A549 (cell line): ENCODE measurements at regions not wholly inside any gene's neighbourhood (a gene's known extent, or its start where the extent isn't known, plus 50 kb on each side); places are given as distances from the start of the nearest gene placed in this dataset.

ENCODE experiments used
- ATAC-seq, 2 experiments: fragments of 200-7000 bp in 1 of 2; fragments of >200 bp in 1 of 2; cut with Nextera tagmentation in 1 of 2; cut with Tn5 transposase in 1 of 2; 3 replicates each; pipeline versions ENCODE4 v1.8.0 to v1.9.1; 2018 to 2020; ENCODE audit warnings: mild to moderate bottlenecking in 1 of 2, moderate library complexity in 1 of 2
- CTCF ChIA-PET: fragments of 300-600 bp; sonication (Branson Sonifier 250); formaldehyde crosslinking; extraction: SDS; loops from one replicate; lab custom pipeline; 2021; ENCODE audit warnings: antibody characterized with exemption, inconsistent platforms; lab: Yijun Ruan, JAX
- POLR2A ChIA-PET: fragments of 350-600 bp; formaldehyde crosslinking; extraction: SDS; loops from one replicate; lab custom pipeline; 2021; ENCODE audit warnings: antibody characterized with exemption, inconsistent platforms; lab: Yijun Ruan, JAX
- DNase-seq, 2 experiments: peaks; one replicate each; pipeline versions ENCODE4 v3.0.0 to v3.0.0-alpha.2; 2011 to 2016; ENCODE audit warnings: low read depth in 1 of 2, low spot score in 1 of 2
- FAIRE-seq: peaks from 2 replicates; lab custom pipeline; 2011; peaks lifted over from hg19 to GRCh38; lab: Jason Lieb, UNC
- H3K27ac ChIP-seq, 2 experiments: fragments of >200 bp; sonication (Bioruptor Twin); formaldehyde crosslinking; 3 replicates each; pipeline ENCODE4 v1.5.1; 2016 to 2017
- H3K4me1 ChIP-seq: fragments of >200 bp; sonication (Bioruptor Twin); formaldehyde crosslinking; 3 replicates; pipeline ENCODE4 v1.6.1; 2016
- H3K4me2 ChIP-seq: fragments of >200 bp; sonication (Bioruptor Twin); formaldehyde crosslinking; 3 replicates; pipeline ENCODE4 v1.6.1; 2016
- H3K4me3 ChIP-seq: fragments of >200 bp; sonication (Bioruptor Twin); formaldehyde crosslinking; 3 replicates; pipeline ENCODE4 v1.5.1; 2016
- H3K9me3 ChIP-seq: fragments of >200 bp; sonication (Bioruptor Twin); formaldehyde crosslinking; 3 replicates; pipeline ENCODE4 v1.6.1; 2016
- CBX2 ChIP-seq: fragments of 200-600 bp; sonication (generic); IDR thresholded peaks from 2 replicates; pipeline ENCODE4 v1.6.1; 2016; ENCODE audit warnings: low read depth, mild to moderate bottlenecking, borderline replicate concordance
- CEBPB ChIP-seq, 2 experiments: fragments of >200 bp in 1 of 2; sonication (Bioruptor Twin) in 1 of 2; formaldehyde crosslinking in 1 of 2; IDR thresholded peaks; 2 replicates each; pipeline ENCODE4 v1.6.1; 2012 to 2016
- EHMT2 ChIP-seq: fragments of 200-600 bp; sonication (generic); IDR thresholded peaks from 2 replicates; pipeline ENCODE4 v1.6.1; 2016; ENCODE audit warnings: antibody characterized with exemption, low read depth, mild to moderate bottlenecking, moderate library complexity
- EP300 ChIP-seq, 2 experiments: fragments of >200 bp; sonication (Bioruptor Twin); formaldehyde crosslinking; IDR thresholded peaks; 2 replicates in 1 of 2; 3 replicates in 1 of 2; pipeline ENCODE4 v1.6.1; 2016 to 2017
- ESRRA ChIP-seq: fragments of 150-350 bp; IDR thresholded peaks from 2 replicates; pipeline ENCODE4 v1.6.1; 2014; ENCODE audit warnings: mild to moderate bottlenecking, low read length, borderline replicate concordance
- GATA3 ChIP-seq: IDR thresholded peaks from 2 replicates; pipeline ENCODE4 v1.6.1; 2012; ENCODE audit warnings: borderline replicate concordance
- HDAC2 ChIP-seq: fragments of 200-600 bp; sonication (generic); IDR thresholded peaks from 2 replicates; pipeline ENCODE4 v1.6.1; 2016
- HOXA7 ChIP-seq: fragments of 250-450 bp; sonication (Bioruptor Pico); IDR thresholded peaks from 2 replicates; pipeline ENCODE4 v1.5.0; 2020; ENCODE audit warnings: mild to moderate bottlenecking, moderate library complexity
- HOXB13 ChIP-seq: fragments of 250-450 bp; sonication (Bioruptor Pico); IDR thresholded peaks from 2 replicates; pipeline ENCODE4 v1.5.0; 2020; ENCODE audit warnings: low read depth, mild to moderate bottlenecking, moderate library complexity
- JUNB ChIP-seq: fragments of >200 bp; sonication (Bioruptor Twin); formaldehyde crosslinking; IDR thresholded peaks from 2 replicates; pipeline ENCODE4 v1.6.1; 2016
- KDM1A ChIP-seq: fragments of 200-600 bp; sonication (generic); IDR thresholded peaks from 2 replicates; pipeline ENCODE4 v1.6.1; 2016; ENCODE audit warnings: low read depth, mild to moderate bottlenecking
- KDM5A ChIP-seq: fragments of 200-600 bp; sonication (generic); IDR thresholded peaks from 2 replicates; pipeline ENCODE4 v1.6.1; 2016; ENCODE audit warnings: antibody characterized with exemption, mild to moderate bottlenecking
- MYC ChIP-seq: IDR thresholded peaks from 2 replicates; pipeline ENCODE4 v1.6.1; 2012; ENCODE audit warnings: mild to moderate bottlenecking, inconsistent platforms, low read length, improper control_type of control experiment, borderline replicate concordance
- NFE2L2 ChIP-seq: fragments of 150-350 bp; conservative IDR thresholded peaks from 2 replicates; pipeline ENCODE4 v1.6.1; 2014; ENCODE audit warnings: low read length
- POLR2AphosphoS2 ChIP-seq: conservative IDR thresholded peaks from 2 replicates; pipeline ENCODE4 v1.6.1; 2012; ENCODE audit warnings: low read length, improper control_type of control experiment, inconsistent platforms
- RAD21 ChIP-seq, 2 experiments: fragments of >200 bp in 1 of 2; sonication (Bioruptor Twin) in 1 of 2; formaldehyde crosslinking in 1 of 2; IDR thresholded peaks in 1 of 2; conservative IDR thresholded peaks in 1 of 2; 2 replicates in 1 of 2; 3 replicates in 1 of 2; pipeline ENCODE4 v1.6.1; 2012 to 2018; ENCODE audit warnings: inconsistent platforms in 1 of 2
- RARB ChIP-seq: fragments of 250-450 bp; sonication (Bioruptor Pico); IDR thresholded peaks from 2 replicates; pipeline ENCODE4 v1.8.0; 2021; ENCODE audit warnings: mild to moderate bottlenecking, moderate library complexity
- RFX5 ChIP-seq: fragments of 450-650 bp; IDR thresholded peaks from 2 replicates; pipeline ENCODE4 v1.7.1; 2014; ENCODE audit warnings: antibody characterized with exemption, mild to moderate bottlenecking, moderate library complexity
- RNF2 ChIP-seq: fragments of 200-600 bp; sonication (generic); IDR thresholded peaks from 2 replicates; pipeline ENCODE4 v1.6.1; 2016; ENCODE audit warnings: low read depth, mild to moderate bottlenecking, antibody characterized with exemption, moderate library complexity, borderline replicate concordance
- SREBF2 ChIP-seq: fragments of 450-650 bp; IDR thresholded peaks from 2 replicates; pipeline ENCODE4 v1.6.1; 2014; ENCODE audit warnings: mild to moderate bottlenecking, moderate library complexity
- TFCP2L1 ChIP-seq: fragments of 250-450 bp; sonication (Bioruptor Pico); IDR thresholded peaks from 2 replicates; pipeline ENCODE4 v1.5.0; 2021; ENCODE audit warnings: mild to moderate bottlenecking
- TP53 ChIP-seq: fragments of 250-450 bp; sonication (Bioruptor Pico); IDR thresholded peaks from 2 replicates; pipeline ENCODE4 v1.5.0; 2021; ENCODE audit warnings: mild to moderate bottlenecking, moderate library complexity
- ZC3H11A ChIP-seq: fragments of 450-650 bp; IDR thresholded peaks from 2 replicates; pipeline ENCODE4 v1.6.1; 2014; ENCODE audit warnings: antibody characterized with exemption, mild to moderate bottlenecking
- ZFP36 ChIP-seq: fragments of 450-650 bp; IDR thresholded peaks from 2 replicates; pipeline ENCODE4 v1.6.1; 2014; ENCODE audit warnings: borderline replicate concordance; ENCODE audit not compliant: partially characterized antibody
- WGBS: methylation state at CpG from one replicate; pipeline ENCODE4 v1.1.6; 2017; ENCODE audit errors: missing lambda C conversion rate; 5-methylcytosine and 5-hydroxymethylcytosine counted together
- TF ChIP-seq, protein P1 (sequence below): fragments of 250-450 bp; sonication (Bioruptor Pico); IDR thresholded peaks from 2 replicates; pipeline ENCODE4 v1.5.0; 2021; ENCODE audit warnings: mild to moderate bottlenecking, moderate library complexity, borderline replicate concordance
- TF ChIP-seq, protein P2 (sequence below): IDR thresholded peaks from 2 replicates; pipeline ENCODE4 v1.6.1; 2012
- TF ChIP-seq, protein P3 (sequence below): IDR thresholded peaks from 2 replicates; pipeline ENCODE4 v1.6.1; 2012; ENCODE audit warnings: low read depth, borderline replicate concordance

DNA sequence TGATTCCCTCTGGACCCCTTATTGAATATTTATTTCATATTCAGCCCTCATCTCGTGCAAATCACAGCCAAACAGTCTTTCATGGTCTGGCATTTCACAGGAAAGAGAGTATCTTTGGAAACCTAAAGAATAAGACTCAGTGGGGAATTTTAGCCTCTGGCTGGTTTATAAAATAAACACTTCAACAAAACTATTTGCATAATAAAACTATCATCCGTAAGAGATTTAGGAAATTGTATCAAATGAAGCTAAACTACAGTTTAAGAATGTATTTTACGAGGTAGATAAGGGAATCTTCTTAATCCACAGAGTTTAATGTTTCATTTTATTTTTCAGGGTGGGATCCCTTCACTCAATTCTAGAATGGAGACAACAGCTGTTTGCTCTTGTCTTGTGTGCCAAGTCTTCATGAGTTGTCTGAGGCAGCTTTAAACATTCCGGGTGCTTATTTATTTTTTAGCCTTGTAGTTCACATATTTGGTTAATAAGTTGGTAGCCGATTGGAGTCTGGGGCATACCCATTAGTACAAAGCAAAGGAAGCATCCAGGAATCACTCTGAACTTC, 634.4 kb upstream of the KLF12 start (continued):
- TF ChIP-seq, protein P1, sequence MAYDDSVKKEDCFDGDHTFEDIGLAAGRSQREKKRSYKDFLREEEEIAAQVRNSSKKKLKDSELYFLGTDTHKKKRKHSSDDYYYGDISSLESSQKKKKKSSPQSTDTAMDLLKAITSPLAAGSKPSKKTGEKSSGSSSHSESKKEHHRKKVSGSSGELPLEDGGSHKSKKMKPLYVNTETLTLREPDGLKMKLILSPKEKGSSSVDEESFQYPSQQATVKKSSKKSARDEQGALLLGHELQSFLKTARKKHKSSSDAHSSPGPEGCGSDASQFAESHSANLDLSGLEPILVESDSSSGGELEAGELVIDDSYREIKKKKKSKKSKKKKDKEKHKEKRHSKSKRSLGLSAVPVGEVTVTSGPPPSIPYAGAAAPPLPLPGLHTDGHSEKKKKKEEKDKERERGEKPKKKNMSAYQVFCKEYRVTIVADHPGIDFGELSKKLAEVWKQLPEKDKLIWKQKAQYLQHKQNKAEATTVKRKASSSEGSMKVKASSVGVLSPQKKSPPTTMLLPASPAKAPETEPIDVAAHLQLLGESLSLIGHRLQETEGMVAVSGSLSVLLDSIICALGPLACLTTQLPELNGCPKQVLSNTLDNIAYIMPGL, result no peak
- TF ChIP-seq, protein P2, sequence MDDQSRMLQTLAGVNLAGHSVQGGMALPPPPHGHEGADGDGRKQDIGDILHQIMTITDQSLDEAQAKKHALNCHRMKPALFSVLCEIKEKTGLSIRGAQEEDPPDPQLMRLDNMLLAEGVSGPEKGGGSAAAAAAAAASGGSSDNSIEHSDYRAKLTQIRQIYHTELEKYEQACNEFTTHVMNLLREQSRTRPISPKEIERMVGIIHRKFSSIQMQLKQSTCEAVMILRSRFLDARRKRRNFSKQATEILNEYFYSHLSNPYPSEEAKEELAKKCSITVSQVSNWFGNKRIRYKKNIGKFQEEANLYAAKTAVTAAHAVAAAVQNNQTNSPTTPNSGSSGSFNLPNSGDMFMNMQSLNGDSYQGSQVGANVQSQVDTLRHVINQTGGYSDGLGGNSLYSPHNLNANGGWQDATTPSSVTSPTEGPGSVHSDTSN, result no peak
- TF ChIP-seq, protein P3, sequence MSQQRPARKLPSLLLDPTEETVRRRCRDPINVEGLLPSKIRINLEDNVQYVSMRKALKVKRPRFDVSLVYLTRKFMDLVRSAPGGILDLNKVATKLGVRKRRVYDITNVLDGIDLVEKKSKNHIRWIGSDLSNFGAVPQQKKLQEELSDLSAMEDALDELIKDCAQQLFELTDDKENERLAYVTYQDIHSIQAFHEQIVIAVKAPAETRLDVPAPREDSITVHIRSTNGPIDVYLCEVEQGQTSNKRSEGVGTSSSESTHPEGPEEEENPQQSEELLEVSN, result no peak
- TF ChIP-seq TFCP2L1 (CRISPR knock-in tag) (no peak), MYC (no peak), CBX2 (no peak), RFX5 (no peak), POLR2AphosphoS2 (no peak), EP300 (IDR thresholded peaks at IDR 0.05) (no peak), EHMT2 (no peak), JUNB (no peak)

DNA sequence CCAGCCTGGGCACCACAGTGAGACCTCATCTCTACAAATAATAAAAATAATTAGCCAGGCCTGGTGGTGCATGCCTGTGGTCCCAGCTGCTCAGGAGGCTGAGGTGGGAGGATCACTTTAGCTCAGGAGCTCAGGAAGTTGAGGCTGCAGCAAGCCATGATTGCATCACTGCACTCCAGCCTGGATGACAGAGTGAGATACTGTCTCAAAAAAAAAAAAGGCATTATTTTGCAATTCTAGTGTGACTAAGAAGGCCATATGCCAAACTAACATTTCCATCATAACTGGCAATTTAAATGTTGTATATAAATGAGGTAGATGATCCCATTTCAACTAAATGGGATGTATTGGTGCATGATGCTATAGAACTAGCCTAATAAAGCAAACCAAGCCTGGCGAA, 632.8 kb upstream of the KLF12 start:
- WGBS, result 89% methylated on average over 1 of the region's 1 CpG
- H3K4me3 ChIP-seq, result no peak overlapping the region
- H3K9me3 ChIP-seq, result no peaks in the 10 kb centered on the region
- H3K4me1 ChIP-seq, result peaks cover 10% of the 10 kb centered on the region; the same call in 2 of the 3 replicates
- ATAC-seq (no peak), DNase-seq (no peak), FAIRE-seq (no peak)
- no peak overlapping the region for H3K27ac ChIP-seq
- TF ChIP-seq JUNB, result no peak
- TF ChIP-seq HDAC2, result no peak
- TF ChIP-seq CEBPB (IDR thresholded peaks at IDR 0.05), result peak; percentile 23 to 48; a peak in 1 of 4 replicates
- TF ChIP-seq ZFP36, result no peak
- POLR2A ChIA-PET, result no interaction called here
- no peak overlapping the region for H3K4me2 ChIP-seq
- CTCF ChIA-PET, result interaction anchor here (1.2 kb wide), 1 partner anchor 453 kb away, joined by 4 read pairs; no protein-coding TSS in a partner anchor

DNA sequence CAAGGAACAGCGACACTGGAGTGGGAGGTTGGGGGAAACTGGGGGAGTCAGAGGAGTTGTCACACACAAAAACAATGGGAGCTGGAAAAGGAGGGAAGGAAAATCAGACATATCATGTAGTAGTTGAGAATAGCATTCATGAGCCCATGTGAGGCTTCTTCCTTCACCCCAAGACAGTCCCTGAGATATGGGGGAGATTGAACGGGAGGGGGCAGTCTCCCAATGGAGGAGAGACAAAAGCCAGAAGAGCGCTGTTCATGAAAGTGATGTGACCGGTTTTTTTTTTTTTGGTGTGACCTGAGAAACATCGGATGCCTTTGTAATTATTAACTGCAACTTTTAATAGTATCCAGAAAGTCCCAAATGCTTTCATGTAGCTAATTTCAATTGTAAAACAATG, 631.8 kb upstream of the KLF12 start:
- H3K4me1 ChIP-seq, result no peaks in the 10 kb centered on the region
- no peak overlapping the region for H3K27ac ChIP-seq
- no peak for ATAC-seq
- no peak overlapping the region for H3K4me3 ChIP-seq
- ChIA-PET CTCF (interaction anchor here (0.7 to 1.2 kb wide), 2 partner anchors 115 to 454 kb away, joined by 3 to 4 read pairs; no protein-coding TSS in a partner anchor), POLR2A (no interaction called here)
- DNase-seq, result no peak
- no peak overlapping the region for H3K4me2 ChIP-seq
- 54% methylated on average over 4 of the region's 5 CpGs for WGBS
- no peaks in the 10 kb centered on the region for H3K9me3 ChIP-seq
- no peak for FAIRE-seq
- TF ChIP-seq ESRRA, result no peak
- no peak for TF ChIP-seq NFE2L2
- TF ChIP-seq, protein P3, result no peak
- no peak for TF ChIP-seq SREBF2
- no peak for TF ChIP-seq CBX2
- TF ChIP-seq HDAC2, result no peak
- TF ChIP-seq RAD21 (conservative IDR thresholded peaks at IDR 0.05 in 1 of 2, IDR thresholded peaks at IDR 0.05 in 1 of 2), result no peak
- TF ChIP-seq TP53 (CRISPR knock-in tag), result no peak
- TF ChIP-seq ZC3H11A, result no peak
- TF ChIP-seq KDM5A, result no peak
- TF ChIP-seq HOXB13 (CRISPR knock-in tag), result no peak
- TF ChIP-seq GATA3, result no peak
- no peak for TF ChIP-seq HOXA7 (CRISPR knock-in tag)
- no peak for TF ChIP-seq RARB (CRISPR knock-in tag)
- TF ChIP-seq, protein P1, result no peak
- TF ChIP-seq, protein P2, result no peak
- TF ChIP-seq RNF2, result no peak
- no peak for TF ChIP-seq KDM1A
